ENCODE measurements at regions not wholly inside any gene's neighbourhood (a gene's known extent, or its start where the extent isn't known, plus 50 kb on each side); places are given as distances from the start of the nearest gene placed in this dataset.
"Not testable (repeated sequence)": the region's sequence is repeated elsewhere in the genome, so short reads cannot be mapped to it uniquely, and the experiment has no call there.

DNA sequence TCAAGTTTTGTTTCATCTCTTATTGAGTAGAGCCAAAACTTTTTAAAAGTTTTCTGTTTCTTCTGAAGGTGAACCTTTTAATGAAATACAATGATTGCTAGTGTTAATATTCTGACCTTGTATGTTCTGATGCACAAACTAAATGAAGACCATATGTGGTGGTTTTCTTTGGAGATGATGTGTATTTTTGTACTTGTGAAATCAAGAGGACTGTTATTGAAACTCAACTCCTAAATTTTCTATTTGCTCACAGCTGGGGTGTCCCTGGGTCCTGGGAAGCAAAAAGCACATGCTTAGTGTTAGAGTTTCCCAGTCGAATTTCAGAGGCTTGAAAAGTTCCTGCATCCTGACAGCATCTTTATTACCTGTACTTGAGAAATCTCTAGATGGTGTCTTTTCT, 1185.8 kb upstream of the ALCAM start:
- DNase-seq: no peak

DNA sequence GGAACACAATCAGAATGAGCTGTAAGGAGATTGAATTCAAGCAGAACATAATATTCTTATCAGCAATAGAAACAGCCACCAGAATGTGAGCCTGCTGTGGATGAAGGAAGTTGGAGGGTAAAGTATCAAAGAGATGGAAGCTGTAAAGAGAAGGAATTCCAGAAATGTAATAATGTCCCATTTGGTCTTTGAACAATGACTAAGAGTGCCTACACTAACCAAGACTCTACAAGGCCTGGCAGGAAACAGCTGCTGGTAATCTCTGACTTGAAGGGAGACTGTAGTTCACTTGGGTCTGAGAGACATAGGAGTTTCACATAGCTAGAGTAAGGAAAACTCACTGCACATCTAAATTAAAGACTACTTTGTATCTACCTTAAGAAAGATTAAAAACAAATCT, 1176.0 kb upstream of the ALCAM start:
- no peak for DNase-seq

DNA sequence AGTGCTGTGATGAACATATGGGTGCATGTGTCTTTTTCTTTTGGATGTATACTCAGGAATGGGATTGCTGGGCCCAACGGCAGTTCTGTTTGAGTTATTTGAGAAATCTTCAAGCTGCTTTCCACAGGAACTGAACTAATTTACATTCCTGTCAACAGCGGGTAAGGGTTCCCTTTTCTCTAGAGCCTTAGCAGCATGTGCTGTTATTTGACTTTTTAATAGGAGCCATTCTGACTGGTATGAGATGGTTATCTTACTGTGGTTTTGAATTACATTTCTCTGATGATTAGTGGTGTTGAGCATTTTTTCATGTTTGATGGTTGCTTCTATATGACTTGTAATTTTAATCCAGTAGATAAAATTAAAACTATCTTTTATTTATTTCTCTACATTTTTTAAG, 1168.6 kb upstream of the ALCAM start:
- no peak for DNase-seq

DNA sequence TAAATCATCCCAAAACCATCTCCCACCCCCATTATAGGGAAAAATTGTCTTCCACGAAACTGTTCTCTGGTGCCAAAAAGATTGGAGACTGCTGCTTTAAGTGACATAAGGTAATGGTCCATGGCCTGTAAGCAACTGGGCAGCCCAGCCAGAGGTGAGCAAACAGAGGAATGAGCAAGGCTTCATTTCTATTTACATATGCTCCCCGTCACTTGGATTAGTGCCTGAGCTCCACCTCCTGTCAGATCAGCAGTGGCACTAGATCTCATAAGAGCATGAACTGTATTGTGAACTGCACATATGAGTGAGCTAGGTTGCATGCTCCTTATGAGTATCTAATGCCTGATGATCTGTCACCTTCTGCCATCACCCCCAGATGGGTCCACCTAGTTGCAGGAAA, 1159.8 kb upstream of the ALCAM start:
- no peak for DNase-seq

DNA sequence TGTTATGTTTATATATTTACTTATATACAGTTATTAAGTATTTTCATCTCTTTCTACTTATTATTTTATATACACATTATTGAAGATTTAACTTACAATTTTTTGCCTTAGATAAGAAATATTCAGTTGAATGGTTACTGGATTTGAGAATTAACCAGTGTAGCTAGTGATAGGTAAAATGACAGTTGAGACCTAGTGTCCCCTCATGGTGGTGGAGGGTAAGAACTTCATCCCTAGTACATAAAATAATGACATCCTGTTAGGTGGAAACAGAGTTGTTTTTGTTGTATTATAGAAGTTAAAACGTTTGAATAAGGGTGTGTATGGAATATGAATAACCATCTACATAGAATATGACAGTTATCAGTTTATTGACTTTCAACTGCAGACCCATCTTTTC, 1152.4 kb upstream of the ALCAM start:
- no peak for DNase-seq

DNA sequence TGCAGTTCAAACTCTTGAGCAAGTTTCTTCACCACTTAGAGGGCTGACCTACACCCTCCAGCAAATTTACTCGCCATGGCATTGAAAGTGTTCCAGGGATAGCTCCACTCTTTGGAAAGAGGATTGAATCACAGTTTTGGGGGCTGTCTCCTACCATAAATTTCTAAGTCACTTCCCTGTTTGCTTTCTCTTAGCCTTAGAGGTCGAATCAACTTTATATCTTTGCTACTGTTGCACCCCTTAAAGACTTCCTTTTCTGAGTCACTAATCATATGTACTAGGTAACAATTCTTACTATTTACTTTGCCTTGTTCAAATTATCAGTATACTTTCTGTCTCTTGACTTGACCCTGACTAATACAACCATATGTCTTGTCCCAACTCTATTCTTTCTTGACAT, 1151.8 kb upstream of the ALCAM start:
- DNase-seq: no peak

DNA sequence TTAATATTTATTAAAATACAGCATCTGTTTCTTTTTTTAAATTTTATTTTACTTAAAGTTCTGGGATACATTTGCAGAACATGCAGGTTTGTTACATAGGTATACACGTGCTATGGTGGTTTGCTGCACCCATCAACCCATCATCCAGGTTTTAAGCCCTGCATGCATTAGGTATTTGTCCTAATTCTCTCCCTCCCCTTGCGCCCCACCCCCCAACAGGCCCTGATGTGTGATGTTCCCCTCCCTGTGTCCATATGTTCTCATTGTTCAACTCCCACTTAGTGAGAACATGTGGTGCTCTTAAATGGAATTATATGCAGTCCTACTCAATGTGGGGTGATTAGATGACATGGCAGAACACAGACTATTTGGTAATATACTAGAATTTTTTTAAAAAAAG, 1147.7 kb upstream of the ALCAM start:
- not testable (repeated sequence) for DNase-seq

DNA sequence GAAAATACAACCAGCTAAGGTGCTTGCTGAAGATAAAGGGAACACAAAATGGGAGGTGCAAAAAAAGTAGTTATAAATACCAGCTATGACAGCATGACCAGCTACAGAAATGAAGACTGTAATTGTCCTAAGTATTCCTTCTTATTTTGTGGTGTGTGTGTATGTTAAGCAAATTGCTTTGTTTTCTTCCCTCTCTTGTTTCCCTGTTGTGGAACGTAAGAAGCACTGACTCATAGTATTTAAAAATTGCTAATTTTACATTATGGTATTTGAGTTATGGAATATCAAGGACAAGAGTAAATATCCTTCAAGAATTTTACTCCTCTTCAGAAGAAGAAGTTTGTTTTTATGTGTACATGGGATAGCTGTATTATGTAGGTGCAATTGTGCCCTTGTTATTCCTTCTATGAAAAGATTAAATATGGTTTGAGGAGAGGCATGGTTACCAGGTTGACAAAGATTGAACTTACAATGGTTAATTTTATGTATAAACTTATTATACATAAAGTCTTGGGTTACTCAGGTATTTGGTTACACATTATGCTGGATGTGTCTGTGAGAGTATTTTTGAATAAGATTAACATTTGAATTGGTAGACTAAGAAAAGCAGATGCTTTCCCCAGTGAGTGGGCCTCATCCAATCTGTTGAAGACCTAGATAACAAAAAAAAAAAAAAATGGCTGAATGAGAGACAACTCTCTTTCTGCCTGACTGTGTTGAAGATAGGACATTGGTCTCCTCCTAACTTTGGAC, 1132.1 kb upstream of the ALCAM start:
- no peak for DNase-seq

DNA sequence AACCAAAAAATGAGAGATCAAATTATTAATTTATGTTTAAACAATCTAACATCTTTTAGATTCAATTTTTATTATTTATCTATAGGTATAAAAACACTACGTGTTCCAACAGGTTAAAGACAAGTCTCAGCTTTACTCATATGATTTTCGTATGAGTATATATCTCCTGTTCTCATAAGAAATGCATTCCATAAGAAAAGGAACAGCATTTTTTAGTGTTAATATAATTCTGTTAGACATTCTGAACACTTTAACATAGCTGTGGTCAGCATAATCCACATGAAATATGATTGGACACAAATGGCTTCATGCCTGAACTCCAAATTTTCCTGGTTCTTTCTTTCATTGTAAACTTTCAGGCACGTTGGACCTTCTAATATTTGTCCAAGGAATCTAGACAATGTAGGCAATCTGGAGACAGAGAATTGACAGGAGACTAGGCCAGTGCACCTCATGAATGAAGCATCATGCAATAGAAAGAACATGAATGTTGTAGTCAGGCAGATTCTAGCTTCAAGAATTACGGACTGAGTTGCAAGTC, 1122.0 kb upstream of the ALCAM start:
- DNase-seq: no peak

DNA sequence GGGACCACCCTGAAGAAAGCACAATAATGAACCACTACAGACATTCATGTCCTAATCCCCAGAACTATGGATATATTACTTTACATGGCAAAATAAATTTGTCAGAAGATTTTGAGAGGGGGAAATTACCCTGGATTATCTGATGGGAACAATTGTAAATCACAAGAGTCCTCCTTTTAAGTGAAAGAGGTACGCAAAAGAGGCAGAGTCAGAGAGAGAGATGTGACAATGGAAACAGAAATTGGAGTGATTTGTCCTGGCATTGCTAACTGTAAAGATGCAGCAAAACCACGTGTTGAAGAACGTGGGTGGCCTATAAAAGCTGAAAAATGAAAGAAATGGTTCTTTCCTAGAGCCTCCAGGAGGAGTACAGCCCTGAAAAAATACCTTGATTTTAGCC, 1121.4 kb upstream of the ALCAM start:
- DNase-seq: no peak

DNA sequence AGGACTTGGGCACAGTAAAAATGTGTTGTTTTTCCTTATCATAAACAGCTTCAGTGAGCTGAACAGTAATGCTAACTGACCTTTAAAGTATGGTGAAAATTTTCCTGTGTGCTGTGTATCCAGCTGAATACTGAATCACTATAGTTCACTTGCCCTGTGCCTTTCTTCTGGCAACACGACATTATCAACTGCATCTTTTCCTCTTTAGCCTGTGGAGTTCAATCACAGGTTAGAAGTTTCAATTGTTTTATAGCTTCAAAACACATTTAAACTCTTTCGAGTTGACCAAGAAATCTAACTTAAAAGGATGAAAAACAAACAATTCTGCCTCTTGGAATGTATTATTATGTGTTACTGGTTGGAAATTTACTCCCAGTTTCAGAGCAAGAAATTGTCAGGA, 1120.7 kb upstream of the ALCAM start:
- DNase-seq: no peak

DNA sequence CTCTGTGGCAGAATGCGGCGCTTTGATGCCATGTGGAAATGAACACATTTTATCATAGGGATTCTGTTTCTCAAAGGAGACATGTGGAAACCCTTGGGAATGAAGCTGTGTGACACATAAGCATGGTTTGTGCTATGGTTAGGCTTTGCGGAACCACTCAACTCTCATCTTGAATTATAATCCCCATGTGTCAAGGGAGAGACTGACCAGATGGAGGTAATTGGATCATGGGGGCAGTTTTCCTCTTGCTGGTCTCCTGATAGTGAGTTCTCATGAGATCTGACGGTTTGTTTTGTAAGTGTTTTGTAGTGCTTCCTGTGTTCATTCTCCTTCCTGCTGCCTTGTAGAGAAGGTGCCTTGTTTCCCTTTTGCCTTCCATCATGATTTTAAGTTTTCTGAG, 1109.2 kb upstream of the ALCAM start:
- no peak for DNase-seq

DNA sequence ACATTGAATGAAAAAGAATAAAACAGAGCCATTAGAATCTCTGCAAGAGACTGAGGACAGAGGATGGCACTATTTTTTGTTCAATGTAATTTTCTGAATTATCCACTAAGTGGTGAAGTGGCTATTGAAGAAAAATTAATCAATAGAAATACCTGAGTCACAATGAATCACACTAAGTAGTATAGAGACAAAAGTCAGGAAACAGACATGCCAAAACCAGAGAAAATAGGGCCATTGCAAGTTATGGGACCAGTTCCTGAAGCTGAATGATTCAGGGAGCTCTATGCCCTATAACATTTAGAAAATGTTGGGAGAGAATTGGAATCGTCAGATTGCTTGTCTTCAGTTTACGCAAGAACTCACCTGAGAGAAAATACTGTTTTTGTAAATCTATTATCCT, 1103.2 kb upstream of the ALCAM start:
- DNase-seq: no peak

DNA sequence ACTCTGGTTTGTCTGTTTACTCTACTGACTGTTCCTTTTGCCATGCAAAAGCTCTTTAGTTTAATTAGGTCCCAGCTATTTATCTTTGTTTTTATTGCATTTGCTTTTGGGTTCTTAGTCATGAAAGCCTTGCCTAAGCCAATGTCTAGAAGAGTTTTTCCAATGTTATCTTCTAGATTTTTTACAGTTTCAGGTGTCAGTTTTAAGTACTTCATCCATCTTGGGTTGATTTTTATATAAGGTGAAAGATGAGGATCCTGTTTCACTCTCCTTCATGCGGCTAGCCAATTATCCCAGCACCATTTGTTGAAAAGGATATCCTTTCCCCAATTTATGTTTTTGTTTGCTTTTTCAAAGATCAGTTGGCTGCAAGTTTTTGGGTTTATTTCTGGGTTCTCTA, 1100.5 kb upstream of the ALCAM start:
- DNase-seq: not testable (repeated sequence)

DNA sequence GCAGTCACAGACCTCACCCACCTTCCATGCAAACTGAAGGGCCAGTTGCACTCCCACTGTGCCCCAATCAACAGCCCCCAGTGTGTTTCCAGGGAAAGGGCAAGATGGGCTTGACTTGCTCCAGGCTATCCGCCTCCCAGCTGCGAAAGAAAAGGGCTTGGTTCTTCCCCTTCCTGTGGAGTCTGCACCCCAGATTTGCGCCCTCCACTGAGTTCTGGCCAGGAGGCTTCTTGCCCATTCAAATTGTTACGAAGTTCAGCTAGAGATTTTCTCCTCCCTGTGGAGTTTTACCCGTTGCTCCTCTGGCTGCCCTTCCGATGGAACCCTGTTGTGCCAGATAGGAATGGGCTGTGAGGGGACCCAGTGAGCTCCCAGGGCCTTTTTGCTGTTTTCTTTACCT, 1096.9 kb upstream of the ALCAM start:
- no peak for DNase-seq

DNA sequence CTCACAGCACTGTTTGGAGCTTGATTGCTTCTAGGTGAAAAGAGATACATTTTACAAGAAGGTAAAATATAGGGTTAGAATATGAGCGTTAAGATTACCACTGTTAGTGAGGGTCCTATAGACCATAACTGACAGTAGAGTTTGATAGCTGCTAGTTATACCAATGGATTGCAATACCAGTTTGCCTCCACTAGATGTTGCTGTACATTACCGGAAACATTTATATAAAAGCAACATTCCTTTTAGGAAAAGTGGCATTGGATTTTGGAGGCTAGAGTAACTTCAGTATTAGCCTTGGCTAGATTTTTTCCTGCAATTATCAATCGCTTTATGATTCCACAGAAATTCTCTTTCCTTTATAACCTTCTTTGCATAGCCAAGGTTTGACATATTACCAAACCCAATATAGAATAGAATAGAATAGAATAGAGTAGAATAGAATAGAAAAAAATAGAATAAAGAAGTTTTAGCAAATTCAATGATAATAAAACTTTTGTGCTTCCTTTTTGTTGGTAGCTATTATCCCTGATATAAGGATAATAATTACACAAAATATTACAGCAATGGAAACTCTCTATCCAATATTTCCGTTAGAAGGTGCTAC, 1093.6 kb upstream of the ALCAM start:
- DNase-seq: no peak

DNA sequence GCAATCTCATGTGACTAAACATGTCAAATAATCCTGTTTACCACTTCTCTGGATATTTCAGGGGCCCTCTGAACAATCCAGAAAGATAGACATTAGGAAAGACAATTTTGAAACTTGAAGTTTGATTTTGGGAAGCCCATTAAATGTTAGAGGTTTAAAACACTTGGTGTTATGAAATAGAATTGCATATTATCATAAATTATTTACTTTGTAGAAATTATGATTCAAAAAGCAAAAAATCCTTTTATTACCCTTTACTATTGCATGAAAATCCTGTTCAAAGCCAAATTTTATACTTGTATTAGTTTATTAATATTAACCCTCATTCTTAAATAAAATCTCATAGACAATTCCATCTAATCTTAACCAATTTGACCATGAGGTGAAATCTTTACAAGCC, 1091.5 kb upstream of the ALCAM start:
- no peak for DNase-seq

DNA sequence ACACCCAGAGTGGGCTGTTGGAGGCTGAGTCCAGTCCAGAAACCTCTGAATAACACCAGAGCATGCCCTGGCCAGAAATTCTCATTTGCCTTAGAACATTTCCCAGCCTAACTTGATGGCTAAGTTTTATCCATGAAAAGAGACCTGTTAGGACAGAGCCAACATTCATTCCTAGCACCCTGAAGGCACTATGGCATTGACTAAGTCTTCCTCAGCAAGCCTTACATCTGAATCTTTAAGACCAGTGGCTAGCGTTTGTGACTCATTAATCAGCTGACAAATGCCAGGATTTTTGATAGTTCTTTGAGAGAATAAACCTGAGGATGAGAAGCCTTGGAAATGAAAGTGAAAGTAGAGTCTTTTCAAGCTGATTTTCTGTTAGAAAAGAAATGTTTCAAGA, 1087.1 kb upstream of the ALCAM start:
- DNase-seq: no peak

DNA sequence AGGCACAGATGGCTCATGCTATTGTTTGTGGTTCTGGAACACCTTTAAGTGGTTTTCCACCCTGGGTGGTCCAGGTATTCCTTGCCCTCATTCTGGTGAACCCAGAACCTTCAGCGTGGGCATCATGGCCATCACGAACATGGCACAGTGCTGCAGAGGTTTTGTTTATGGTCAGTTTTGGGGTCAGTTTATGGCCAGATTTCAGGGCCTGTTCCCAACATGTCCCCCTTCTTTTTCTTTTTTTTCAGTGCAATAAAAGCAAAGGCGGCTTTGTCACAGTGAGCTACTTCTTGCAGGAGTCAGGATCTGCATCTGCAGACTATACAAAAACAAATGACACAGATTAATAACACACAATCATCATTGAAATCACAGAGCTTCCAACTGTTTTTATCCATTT, 1085.0 kb upstream of the ALCAM start:
- DNase-seq: no peak

DNA sequence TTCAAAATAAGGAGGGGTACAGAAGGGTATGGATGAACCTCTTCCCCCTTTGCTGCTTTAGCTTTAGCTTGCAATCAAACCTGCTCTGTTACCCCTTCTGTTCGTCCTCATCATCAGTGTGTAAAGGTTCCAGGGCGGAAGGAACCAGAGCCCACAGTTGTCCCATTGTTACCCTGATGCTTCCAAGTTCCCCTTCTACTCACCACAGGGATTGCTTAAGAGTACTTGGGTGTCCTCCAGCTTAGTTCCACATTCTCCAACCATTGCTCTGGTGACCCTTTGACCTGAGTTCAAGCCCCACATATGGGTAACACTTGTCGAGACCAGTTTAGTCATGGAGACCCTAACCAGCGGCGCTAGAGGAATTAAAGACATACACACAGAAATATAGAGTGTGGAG, 1080.1 kb upstream of the ALCAM start:
- no peak for DNase-seq

DNA sequence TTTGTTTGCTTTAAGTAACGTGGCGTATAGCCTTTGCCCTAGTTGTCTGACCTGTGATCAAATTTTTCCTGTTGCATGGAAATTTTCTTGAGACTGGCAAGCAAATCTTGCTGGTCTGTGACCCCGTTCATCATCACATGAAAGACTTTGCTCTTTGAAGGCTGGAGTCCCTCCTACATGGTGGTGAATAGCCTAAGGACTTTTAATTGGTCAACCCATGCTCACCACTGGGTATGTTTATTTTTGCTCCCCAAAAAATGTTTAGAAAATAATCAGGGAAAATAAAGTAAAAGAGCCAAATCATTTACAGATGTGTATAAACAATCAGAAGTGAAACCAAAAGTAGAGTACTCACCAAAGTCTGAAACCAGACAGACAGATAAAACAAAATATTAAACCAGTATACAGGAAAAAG, 1075.3 kb upstream of the ALCAM start:
- no peak for DNase-seq

DNA sequence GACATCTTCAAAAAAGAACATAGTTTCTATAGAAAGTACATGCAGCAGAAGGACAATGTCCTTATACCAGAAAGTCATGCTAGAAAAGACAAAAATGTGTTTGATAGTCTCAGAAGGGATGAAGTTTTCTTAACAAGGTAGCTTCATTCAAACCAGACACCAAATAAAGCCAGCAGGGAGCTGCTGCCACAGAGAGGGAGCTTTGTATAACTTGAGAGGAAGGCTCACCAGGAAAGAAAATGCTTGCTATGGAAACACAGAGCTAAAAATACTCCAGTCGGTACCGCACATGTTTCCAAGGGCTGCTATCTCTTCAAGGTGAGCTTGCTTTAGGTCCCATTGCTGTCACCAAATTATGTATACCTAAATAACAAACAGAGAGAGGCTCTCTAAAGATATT, 1074.8 kb upstream of the ALCAM start:
- no peak for DNase-seq

DNA sequence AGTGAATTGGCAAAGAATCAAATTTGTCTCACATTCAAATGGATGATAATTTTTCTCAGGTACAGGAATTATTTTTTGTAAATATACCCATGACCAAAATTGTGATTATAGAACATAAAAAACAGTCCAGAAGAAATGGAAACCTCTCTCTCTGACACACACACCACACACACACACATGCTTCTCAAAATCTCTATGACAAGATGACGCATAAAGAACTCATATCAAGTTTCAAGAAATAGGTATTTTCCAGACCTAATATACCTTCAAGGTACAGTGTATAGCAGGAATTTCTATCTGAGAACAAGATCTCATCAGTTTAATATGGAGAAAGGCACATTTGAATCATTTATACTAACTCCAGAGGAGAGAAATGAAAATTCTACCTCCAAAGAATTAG, 1069.1 kb upstream of the ALCAM start:
- DNase-seq: no peak

DNA sequence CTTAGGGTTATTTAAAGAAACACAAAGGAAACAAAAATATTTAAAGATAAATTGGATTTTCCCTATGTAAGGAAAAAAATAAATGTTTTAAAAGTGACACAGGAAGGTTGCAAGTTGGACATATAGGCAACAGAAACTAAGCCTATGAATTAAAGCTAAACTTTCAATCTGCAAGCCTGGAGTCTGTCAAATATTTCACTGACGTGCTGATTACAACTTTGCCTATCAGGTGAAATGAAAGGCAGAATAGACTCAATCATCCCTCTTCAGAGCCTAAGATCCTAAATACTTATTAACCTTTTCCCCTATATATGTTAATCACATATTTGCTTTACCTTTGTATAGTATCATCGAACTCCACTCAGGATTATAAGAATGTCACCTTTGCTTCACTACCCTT, 1068.0 kb upstream of the ALCAM start:
- DNase-seq: no peak

DNA sequence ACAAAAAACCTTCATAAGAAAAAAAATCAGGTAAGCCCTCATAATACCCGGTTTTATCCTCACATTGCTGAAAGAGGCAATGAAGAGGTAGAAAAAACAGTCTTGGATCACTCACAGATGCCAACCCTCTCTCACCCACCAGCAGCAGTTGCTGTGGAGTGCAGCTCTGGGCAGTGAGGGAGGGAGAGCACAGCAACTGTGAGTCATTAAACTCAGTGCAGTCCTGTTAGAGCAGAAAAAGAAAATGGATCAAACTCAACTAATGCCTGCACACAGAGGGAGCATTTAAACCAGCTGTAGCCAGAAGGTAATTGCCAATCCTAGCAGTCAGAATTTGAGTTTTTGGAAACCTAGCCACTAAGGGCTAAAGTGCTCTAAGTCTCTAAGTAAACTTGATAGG, 1050.6 kb upstream of the ALCAM start:
- DNase-seq: no peak

Data from activated CD8-positive, alpha-beta memory T cell treated with anti-CD3 and anti-CD28 coated beads, Interleukin-2, amount 50 U/mL, for 48 hours (primary cell).